NCI-H2029 treated with DMSO at 0.1 percent for 48 hours (cell line): ENCODE measurements at regions not wholly inside any gene's neighbourhood (a gene's known extent, or its start where the extent isn't known, plus 50 kb on each side); places are given as distances from the start of the nearest gene placed in this dataset.
"Not testable (repeated sequence)": the region's sequence is repeated elsewhere in the genome, so short reads cannot be mapped to it uniquely, and the experiment has no call there.

Experiments
- DNase-seq: peaks from one replicate; lab custom pipeline; 2025; lab: John Stamatoyannopoulos, UW

DNA sequence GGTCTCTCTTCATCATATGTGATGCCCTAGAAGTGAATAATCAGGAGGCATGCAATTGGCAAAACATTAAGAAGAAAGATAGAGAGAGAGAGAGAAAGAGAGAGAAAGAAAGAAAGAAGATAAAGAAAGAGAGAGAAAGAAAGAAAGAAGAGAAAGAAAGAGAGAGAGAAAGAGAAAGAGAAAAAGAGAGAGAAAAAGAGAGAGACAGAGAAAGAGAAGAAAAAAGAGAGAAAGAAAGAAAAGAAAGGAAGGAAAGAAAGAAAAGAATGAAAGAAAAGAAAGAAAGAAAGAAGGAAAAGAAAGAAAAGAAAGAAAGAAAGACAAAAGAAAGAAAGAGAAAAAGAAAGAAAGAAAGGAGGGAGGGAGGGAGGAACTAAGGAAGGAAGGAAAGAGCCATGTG is 318.9 kb downstream of the ICE1 start:
- no peak for DNase-seq

DNA sequence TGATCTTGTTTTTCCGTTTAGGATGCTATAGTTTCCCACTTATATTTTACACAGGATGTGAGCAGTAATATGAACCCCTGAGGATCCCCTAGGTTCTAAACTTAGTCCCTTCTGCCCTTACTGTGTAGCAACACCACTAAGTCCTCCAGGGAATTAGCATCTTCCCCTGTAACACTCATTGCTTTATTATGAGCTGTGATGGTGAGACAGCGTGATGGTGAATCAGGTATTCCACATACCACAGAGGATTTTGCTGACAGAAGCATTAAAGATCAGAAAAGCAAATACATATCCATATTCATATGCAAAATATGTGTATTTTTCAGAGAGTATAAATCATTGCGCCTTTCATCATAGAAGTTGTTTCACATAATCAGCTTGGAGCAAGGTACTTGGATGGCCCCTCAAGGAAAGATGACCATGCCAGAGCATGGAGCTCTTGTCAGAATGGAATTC is 317.0 kb downstream of the ICE1 start:
- no peak for DNase-seq

DNA sequence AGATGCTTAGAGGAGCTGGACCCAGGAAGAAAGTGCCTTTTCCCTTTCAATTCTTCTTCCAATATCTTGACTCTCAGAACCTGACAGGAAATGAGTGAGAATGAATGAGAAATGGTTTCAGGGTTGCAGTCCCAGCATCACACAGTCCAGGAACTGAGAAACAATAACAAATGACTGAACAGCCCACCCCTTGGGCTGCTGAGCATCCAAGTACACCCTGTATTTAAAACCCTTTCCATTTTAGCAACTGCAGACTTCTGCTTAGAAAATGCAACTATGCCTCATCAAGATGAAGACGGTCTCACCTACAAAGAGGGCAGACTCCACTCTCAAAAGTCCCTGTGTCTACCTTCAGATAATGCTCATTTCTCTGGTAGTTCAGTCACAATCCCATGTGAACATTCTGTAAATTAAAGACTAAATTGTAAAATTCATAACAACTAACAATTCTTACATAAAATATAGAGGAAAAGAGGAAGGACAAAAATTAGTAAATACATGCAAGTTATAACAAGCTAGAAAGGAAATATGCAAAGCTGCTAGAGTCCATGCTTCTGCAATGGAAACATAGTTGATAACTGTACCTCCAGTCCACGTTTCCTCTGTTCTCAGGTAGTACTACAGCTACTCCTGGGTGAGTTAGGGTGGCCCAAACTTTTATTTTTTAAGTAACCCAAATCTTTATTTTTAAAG is 316.5 kb downstream of the ICE1 start:
- DNase-seq: no peak

DNA sequence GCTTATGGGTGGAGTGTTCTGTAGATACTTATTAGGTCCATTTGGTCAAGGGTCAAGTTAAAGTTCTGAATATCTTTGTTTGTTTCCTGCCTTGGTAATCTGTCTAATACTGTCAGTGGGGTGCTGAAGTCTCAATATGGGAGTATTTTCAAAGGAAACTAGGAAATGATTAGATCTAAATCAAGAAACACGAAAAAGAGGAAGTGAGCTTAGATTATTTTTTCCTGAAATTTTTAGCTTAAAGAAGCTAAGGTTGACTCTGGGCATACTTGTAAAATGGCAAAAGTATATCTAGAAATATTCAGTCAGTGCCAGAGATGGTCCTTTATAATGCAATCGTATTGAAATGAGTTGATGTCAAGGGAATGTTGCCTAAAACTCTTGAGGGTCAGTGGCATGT is 313.5 kb downstream of the ICE1 start:
- no peak for DNase-seq

DNA sequence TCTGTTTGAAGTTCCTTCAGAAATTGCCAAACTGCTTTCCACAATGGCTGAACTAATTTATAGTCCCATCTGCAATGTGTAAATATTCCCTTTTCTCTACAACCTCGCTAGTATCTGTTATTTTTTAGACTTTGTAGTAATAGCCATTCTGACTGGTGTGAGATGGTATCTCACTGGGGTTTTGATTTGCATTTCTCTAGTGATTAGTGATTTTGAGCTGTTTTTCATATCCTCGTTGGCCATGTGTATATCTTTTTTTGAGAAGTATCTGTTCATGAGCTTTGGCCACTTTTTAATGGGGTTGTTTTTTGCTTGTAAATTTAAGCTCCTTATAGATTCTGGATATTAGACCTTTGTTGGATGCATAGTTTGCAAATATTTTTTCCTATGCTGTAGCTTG is 310.6 kb downstream of the ICE1 start:
- not testable (repeated sequence) for DNase-seq

DNA sequence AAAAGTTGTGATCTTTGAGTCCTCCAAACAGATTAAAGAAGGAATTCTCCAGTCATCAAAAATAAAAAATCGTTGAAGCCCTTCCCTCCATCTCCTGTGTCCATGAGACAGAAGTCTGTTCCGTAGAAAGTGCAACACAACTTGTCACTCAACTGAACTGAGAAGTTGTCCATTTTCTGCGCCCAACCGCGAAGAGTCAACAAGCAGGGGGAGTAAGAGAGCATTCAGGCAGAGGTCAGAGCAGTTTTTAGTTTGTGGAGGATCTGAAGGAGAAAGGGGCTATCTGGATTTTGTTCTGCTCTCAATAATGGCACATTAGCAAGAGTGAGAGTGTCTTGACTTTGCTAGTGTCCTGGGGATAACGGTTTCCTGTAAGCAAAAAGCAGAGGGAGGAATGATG is 303.9 kb downstream of the ICE1 start:
- DNase-seq: no peak

DNA sequence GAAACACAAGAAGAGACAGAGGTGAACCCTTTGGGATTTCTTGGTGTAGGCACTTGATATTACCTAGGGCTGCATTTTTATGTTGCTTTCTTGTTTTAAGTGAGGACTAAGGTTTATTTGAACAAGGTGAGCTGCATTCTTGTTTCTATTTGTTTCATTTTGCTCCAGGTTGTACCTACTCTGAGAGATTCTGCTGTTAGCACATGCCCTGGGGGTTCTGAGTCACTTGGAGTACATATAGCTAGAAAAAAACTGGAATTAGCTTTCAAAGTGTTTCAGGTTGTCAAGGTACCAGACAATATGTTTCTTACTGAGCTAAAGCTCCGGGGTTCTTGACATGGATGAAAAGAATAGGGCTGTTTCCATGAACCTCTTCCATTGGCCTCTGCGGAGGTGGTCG is 299.4 kb downstream of the ICE1 start:
- no peak for DNase-seq

DNA sequence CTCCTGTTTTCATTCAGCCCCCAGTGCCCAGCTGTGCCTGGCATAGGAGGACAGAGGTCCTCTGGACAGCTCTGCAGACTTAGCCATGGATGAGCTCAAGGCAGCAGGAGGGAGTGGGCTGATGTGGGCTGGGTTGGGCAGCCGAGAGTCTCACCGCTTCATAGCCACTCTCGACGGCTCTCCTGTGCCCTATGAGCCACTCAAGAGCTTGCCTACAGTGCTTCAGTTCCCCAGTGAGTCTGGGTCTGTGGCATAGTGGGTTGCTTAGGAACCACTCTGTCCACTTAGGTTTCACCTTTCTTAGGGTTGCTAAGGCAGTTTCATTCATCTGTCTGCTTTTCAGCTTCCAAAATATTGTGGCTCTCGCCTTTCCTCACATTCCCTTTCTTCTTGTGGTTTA is 296.8 kb downstream of the ICE1 start:
- DNase-seq: no peak

DNA sequence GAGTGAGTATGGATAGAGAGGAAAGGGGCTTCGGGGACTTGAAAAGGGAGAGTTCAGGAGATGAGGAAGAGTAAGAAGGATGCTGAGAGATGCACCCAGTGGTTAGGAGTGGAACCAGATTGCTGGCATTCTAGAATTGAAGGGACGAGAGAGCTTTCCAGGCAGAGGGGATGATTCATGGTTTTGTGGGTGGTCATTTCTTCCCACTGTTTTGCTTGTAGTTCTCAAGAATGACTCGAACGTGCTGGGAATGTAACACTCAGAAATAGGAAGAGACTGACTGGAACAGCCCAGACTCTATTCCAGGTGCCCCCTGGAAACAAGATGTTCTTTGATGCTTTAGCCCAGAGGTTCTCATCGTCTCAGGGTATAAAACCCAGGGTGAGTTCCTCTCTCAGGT is 294.2 kb downstream of the ICE1 start:
- no peak for DNase-seq

DNA sequence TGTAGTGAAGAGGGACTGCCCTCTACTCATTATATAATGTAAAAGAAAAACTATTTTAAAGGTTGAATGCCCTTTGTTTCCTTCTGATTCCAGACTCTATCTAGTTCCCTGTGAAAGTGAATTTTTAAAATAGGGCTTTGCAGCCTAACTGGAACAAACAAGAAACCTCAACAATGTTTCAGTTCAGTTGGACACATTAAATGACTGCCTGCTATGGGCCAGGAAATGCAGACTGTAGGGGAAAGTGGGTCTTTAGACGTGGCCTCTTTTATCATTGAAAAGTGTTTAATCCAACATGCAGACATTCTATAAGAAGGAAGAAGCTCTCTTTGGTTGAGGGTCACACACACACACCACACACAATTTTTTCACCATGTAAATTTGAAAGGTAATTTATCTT is 289.1 kb downstream of the ICE1 start:
- DNase-seq: no peak

DNA sequence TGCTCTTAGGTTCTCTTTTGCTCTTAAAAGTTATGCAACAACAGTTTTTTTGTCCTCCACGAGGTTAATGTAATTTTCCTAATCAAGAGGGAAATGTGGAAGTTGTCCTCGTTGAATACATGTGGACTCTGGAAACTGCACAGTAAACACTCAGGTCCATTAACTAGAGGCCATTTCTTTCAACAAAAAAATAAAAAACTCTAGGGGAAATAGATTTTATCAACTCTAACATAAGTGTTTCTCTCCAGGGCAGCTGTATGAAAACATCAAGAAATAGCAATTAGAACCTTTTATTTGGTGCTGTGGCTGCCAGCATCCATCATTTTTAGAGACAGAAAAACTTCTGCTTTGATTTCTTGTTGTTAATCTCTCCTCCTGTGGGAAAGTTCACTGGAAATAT is 288.6 kb downstream of the ICE1 start:
- no peak for DNase-seq

DNA sequence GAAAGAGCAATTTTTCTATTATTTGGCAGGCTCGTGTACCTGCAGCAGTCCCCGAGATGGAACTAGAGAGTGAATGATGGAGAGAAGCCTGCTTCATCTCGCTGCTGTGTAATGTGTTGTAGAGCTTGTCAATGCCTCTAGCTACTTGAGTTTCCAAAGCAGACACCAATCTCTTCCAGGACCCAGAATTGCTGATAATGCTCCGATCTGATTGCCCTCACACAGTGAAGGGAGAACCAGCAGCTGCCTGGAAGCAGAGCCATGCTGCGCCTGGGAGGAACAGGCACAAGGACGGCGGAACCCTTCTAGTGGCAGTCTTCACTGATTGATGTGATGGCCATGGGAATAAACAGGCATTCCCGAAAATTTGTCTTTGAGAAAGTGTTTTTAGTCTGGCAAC is 288.0 kb downstream of the ICE1 start:
- DNase-seq: no peak

DNA sequence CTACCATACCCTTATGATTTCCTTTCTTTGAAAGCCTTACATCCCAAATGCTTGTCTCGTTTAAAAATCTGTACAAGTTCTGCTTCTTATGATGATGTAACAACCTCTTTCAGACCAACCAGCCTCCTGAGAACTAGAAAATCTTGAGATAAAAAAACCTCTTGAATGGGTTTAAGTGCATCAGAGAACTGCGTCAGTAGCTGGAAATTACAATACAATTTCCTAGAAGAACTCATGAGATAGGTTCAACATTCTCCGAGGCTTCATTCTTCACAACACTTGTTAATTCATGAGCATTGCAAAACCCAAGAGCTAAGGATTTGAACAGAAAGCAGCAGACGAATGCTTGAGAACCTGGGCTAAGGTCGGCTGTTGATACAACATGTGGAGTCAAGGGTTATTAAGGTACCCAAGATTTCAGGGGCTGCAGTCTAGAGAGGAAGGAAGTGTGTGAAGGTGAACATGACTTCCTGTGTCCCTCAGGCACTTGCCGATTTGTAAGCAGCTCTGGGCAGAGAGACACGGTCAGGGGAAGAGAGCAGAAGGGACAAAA is 286.0 kb downstream of the ICE1 start:
- DNase-seq: no peak

DNA sequence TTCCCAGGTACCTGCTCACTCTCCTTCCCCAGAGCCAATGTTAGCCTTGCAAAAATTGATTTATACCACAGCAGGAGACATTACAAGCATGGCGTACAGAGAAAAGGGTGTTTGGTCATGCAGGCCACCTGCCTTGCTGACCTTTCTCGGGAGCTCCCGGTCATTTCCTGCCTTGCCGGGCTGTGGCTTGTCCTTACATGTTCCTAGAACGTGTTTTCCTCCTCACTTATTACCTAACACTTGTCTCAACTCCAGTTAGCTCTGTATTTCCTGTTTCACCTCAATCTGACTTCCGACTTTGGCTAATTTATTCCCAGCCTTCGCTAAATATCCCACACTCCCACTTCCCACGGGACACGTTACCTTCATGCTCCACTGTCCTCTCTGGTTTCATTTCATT is 282.5 kb downstream of the ICE1 start:
- no peak for DNase-seq

DNA sequence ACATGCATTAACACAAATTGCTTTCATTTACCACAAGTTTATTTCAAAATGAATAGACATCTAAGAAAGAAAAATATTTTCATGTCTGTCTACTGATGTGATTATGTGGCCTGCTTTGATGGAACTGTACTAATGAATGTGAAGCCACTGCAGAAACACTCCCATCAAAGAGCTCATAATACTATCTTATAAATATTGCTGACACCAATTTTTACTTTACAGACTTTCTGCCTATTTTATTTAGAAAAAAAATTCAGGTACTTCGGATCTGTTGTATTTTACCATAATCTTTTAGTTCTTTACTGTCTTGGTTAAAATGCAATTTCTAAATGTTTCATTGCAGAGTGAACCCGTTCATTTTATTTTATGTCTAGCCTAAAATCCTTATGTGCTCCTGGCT is 281.9 kb downstream of the ICE1 start:
- DNase-seq: no peak

DNA sequence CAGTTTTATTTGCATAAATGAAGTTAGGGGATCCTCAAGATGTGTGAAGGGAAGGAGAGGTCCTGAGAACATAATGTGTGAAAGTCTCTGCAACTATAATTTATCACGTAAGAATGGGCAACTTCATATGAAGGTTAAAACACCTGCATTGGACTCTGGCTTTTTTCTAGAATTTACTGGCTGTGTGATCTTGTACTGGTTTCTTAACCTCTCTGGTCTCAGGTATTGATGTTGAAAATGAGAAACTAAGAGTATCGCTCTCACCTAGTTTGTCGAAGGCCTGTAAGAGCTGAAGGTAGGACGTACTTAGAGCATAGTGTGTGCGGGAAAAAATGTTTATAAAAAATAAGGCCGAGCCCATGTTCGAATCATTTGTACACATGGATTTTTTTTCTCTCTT is 280.5 kb downstream of the ICE1 start:
- no peak for DNase-seq

DNA sequence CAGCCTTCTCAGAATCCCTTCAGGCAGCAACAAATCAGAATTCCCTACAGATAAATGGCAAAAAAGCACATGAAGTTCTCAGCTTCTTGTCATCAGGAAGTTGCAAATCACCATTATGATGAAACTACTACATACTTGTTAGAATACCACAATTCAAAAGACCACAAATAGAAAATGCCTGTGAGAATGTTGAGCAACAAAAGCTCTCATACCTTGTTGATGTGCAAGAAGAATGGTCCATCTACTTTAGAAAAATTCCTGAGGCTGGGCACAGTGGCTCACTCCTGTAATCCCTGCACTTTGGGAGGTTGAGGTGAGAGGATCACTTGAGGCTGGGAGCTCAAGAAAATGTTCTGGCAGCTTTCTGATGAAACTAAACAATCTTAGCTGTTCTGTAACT is 278.1 kb downstream of the ICE1 start:
- no peak for DNase-seq

DNA sequence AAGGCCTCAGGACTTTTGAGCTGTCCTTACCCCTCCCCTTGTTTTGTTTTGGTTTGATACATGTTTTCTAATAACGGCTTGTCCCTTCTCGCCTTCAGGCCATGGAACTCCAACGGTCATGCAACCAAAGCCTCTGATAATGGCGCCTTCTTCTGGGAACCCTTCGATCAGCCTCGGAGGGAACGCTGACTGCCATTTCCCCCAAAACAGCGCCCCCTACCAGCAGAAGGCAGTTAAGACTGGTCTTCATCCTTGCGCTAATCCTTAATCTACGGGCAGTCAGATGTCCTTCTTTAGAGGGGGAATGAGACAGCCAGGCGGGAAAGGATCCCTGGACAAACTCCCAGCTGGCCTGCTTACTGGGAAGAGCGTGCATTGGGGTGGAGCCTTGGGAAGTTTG is 276.6 kb downstream of the ICE1 start:
- no peak for DNase-seq

DNA sequence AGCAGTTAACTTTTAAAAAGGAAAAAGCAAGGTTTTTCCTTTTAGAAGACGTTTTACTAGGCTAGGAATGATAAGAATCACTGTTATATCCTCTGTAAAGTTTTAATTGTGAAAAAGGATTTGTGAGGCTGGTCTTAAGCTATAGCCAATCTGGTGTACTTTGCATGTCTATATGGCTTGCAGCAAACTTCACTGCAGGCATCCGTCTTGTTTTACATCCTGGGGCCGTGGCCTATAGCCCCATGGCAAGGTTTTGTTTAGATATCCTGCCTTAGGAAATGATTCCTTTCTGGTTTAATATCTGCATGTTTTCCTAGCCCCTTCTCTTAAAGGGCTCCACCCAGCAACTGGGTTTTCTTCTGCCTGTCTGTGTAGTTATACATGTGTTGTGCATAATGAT is 272.8 kb downstream of the ICE1 start:
- no peak for DNase-seq

DNA sequence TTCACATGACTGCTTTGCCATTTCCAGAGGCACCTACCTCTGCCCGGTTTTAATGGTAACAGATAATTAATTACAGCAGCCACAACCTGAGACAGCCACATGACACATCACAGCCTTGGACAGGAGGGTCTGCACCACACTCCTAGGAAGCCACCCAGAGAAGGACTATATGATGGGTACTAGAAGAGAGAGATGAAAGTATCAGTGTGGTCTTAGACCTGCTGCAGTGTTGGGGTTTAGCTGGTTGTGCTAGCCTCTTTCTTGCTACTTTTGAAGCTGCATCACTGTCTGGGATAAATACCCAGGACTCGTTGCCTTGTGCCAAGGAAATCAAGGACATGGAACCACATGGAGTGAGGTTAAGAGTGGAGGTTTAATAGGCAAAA is 266.4 kb downstream of the ICE1 start:
- DNase-seq: no peak

DNA sequence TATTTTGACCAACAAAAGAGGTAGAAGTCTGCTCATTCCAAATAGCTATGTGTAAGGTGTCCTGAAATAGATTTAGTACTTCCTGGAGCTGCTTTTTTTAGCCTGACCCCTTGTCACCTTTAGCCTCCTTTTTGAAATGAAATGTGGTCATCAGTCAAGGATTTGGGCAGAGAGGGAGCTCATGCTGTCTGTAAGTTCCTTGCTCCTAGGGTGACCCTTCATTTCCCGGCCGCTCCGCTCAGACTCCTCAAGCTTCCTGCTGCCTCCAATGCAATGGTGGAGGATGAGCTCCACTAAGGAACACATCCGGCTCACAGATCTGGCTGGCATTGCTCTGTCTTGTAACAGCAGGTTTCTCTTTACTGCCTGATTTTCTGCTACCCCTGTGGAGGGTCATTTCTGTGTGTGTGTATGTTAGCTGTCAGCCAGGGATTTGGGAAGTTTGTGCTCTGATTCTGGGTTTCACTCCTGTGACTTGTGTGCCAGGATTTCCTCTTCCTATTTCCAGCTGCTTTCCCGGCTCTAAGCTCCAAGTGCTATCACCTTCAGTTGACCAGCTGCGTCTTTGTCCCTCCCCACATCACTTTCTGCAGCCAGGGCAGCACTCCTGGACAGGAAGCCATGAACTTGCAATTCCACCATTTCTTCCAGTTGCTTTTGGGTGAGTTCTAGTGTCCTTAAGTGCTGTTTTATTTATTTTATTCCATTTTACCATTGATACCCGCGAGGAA is 265.9 kb downstream of the ICE1 start:
- DNase-seq: no peak

DNA sequence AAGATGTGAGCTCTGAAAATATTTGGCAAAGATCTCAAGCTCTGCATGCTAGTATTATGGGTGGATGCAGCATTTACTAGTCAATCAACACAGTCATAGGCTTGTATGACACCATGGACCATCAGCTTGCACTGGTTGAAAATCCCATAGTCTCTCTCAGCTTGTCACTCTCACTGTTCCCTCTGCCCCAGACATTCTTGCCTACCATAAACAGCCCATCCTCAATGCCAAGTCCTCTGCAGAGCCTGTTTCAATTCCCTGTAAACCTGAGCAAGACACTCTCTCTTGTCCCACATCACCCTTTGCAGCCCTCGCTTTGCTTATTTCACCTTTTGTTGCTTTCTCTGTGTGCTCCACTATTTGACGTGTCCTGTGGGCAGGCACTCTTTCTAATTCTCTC is 264.6 kb downstream of the ICE1 start:
- DNase-seq: no peak

DNA sequence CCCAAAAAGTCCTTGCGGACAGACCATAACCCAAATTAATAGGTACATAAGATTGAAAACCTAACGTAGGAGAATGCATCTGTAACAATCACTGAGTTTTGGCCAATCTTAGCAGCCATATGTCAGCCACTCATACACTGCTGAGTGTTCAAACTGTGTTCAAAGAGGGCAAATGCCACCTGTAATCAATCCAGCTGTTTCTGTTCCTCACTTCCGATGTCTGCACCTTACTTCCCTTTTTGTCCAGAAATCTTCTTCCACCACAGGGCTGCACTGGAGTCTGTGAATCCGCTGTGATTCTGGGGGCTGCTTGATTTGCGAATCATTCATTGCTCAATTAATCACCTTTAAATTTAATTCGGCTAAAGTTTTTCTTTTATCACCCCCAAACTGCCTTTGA is 263.9 kb downstream of the ICE1 start:
- DNase-seq: no peak

DNA sequence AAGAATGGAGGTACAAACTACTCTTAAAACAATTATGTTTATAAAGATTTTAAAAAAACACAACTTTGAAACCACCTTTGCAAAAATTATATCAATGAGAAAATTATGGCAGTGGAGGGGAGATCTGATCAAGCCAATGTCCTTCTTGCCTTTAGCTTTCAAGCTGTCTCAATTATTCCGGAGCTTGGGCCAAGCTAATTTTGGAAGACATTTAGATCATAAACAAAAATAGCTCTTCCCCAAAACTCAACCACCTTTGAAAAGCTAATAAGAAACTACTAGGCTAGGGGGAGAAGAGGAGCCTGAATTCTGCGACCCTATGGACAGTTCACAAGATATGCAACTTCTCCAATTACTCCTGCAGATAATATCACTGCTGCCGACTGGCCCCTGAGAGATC is 263.3 kb downstream of the ICE1 start:
- no peak for DNase-seq
